SK-N-MC (cell line): ENCODE measurements at regions not wholly inside any gene's neighbourhood (a gene's known extent, or its start where the extent isn't known, plus 50 kb on each side); places are given as distances from the start of the nearest gene placed in this dataset.
"Not testable (repeated sequence)": the region's sequence is repeated elsewhere in the genome, so short reads cannot be mapped to it uniquely, and the experiment has no call there.

Experiments
- DNase-seq: peaks from one replicate; pipeline ENCODE4 v3.0.0-alpha.2; 2011; ENCODE audit warnings: low read depth, low spot score
- H3K27ac ChIP-seq: fragments of 200-600 bp; sonication (generic); 2 replicates; pipeline ENCODE4 v1.5.1; 2016; ENCODE audit warnings: mixed run types
- H3K36me3 ChIP-seq: fragments of 200-600 bp; sonication (generic); 2 replicates; pipeline ENCODE4 v1.6.1; 2017; ENCODE audit warnings: antibody characterized with exemption, low read length, mixed read lengths; ENCODE audit not compliant: insufficient read depth
- H3K4me3 ChIP-seq: fragments of 200-600 bp; sonication (generic); 2 replicates; pipeline ENCODE4 v1.5.1; 2016
- H3K9ac ChIP-seq: fragments of 200-600 bp; sonication (generic); 2 replicates; pipeline ENCODE4 v1.8.0; 2017; ENCODE audit warnings: mixed run types, mixed read lengths; ENCODE audit not compliant: insufficient read length
- H3K9me3 ChIP-seq: fragments of 200-600 bp; sonication (generic); 2 replicates; pipeline ENCODE4 v1.6.1; 2017; ENCODE audit warnings: low read depth, mild to moderate bottlenecking, antibody characterized with exemption, low read length, moderate library complexity, mixed read lengths
- EZH2 ChIP-seq: fragments of 200-600 bp; sonication (generic); IDR thresholded peaks from one replicate; pipeline ENCODE4 v1.6.1; 2017; ENCODE audit warnings: antibody characterized with exemption
- FOXP2 ChIP-seq: optimal IDR thresholded peaks from 2 replicates; pipeline ENCODE3; 2011; ENCODE audit warnings: mild to moderate bottlenecking, moderate library complexity; ENCODE audit not compliant: insufficient read depth; ENCODE audit errors: extremely low read length, control extremely low read depth
- POLR2AphosphoS5 ChIP-seq: IDR thresholded peaks from 2 replicates; pipeline ENCODE4 v1.6.1; 2012; ENCODE audit warnings: mild to moderate bottlenecking, low read depth, low read length, borderline replicate concordance

DNA sequence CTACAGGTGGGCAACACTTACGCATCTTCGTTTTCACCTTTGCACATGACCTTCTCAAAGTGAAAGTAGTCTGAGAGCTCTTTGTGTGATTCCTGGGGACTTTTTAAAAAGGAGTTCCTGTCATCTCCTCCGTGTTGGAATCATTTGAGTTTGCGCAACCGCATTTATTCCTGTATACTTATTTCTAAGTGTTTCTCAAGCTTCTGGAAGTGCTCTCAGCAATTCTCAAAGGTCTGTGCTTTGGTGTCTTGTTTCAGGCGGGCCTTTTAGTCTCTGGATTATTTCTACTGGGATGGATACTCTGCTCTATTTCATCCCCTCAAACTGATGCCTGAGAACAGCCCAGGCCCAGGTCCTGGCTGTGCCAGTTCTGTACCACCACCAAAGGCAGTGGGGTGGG lies 226.5 kb upstream of the TUT7 start:
- H3K36me3 ChIP-seq = no peaks in the 10 kb centered on the region
- H3K27ac ChIP-seq = no peak overlapping the region
- no peaks in the 10 kb centered on the region for H3K9me3 ChIP-seq
- no peak for DNase-seq
- no peak overlapping the region for H3K4me3 ChIP-seq
- TF ChIP-seq EZH2 = no peak
- no peak for TF ChIP-seq FOXP2
- no peak for TF ChIP-seq POLR2AphosphoS5
- no peak overlapping the region for H3K9ac ChIP-seq

DNA sequence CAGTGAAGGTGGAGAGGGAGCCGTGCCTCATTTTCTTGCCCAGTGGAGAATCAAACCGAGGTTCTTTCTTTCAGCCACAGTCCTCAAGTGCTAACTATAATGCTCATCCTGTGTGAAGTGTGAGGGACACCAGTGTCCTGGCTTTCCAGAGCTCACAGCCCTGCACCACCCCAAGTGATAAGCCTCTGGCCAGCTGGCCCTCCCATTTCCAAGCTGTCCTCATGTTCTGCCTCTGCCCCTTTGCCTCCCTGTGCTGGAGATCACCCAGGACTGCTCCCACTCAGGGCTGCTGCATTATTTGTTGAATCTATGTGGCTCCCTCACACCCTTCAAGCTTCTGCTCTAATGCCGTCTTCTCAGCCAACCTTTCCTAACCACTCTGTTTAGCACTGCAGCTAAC lies 224.5 kb upstream of the TUT7 start:
- no peak overlapping the region for H3K9ac ChIP-seq
- H3K27ac ChIP-seq = no peak overlapping the region
- no peak overlapping the region for H3K4me3 ChIP-seq
- H3K36me3 ChIP-seq = no peaks in the 10 kb centered on the region
- 0 out of 2 replicates have a peak, but pooled peaks cover 3% of the 10 kb centered on the region for H3K9me3 ChIP-seq
- no peak for DNase-seq
- no peak for TF ChIP-seq FOXP2
- no peak for TF ChIP-seq EZH2
- TF ChIP-seq POLR2AphosphoS5 = no peak

DNA sequence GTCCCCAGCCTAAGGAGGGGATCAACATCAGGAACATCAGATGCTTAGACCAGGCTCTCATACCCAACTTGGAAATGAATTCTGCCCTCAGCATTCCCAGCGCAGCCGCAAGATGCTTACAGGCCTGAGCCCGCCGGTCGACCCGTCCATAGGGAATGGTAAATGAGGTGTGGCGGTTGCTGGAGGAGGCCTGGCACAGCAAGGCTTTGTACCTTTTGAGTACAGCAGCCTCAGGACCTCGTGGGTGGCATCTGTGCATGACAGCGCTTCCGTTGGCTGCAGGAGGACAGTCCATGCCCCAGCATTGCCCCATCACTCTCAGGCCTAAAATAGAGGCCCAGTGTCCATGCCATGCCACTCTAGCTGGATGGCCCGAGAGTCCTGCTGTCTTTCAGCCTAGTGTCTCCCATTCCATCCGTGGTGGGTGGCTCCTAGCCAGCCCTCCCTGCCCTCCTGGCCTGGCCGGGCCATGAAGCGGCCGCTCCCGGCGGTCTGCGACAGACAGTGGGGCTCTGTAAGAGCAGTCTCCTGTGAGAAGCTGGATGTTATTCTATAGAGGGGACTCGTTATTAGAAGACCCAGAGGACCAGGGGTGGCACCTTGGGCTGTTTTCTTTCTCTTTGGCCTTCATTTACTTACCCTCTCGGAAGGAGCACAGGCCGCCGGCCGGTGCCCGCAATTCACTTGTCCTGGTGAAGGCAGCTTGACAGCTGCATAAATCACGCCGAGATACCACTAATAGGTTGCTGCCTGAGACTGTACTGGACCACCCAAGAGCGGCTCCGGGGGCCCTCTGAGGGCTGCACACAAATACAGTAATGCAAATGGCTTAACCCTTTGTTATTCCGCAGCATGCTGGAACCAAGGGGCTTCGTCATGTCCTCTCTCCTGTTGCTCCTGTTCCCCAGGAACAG lies 223.5 kb upstream of the TUT7 start:
- H3K27ac ChIP-seq = no peak overlapping the region
- no peak overlapping the region for H3K9ac ChIP-seq
- DNase-seq = no peak
- 0 out of 2 replicates have a peak, but pooled peaks cover 3% of the 10 kb centered on the region for H3K9me3 ChIP-seq
- TF ChIP-seq POLR2AphosphoS5 = no peak
- no peak for TF ChIP-seq FOXP2
- no peak for TF ChIP-seq EZH2
- H3K36me3 ChIP-seq = no peaks in the 10 kb centered on the region
- no peak overlapping the region for H3K4me3 ChIP-seq

DNA sequence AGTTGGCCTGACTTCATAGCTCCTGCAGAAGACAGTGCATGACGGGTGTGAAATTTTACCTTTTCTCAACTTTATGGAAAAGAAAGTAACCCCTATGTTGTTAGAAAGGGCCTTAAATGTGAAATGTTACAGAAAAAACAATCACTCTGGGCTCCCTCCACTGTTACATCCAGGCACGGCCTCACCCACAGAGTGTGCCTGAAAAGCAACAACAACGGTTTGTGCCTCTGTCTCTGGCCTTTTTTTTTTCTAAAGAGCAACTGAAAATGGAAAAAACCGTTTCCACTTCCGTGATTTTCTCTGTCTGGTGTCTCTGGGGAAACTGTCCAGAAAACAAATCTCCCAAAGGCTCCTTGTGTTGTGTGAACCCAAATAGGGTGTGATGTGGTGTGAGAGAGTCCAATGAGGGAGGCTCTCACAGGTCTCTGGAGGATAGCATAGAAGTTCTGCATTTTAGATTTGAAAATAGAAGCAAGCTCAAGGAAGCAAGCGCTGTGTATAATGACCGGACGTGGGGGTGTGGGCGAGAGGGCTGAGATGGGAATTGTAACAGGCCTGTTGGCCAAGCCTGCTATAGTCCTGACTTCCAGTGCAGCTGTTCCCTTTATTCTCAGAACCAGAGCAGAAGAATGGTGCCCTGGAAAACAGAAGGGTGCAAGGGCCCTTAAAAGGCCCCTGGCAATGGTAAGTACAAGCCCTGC lies 221.8 kb upstream of the TUT7 start:
- Histone ChIP-seq H3K4me3 (no peak overlapping the region), H3K9me3 (0 out of 2 replicates have a peak, but pooled peaks cover 3% of the 10 kb centered on the region), H3K36me3 (no peaks in the 10 kb centered on the region), H3K9ac (no peak overlapping the region), H3K27ac (no peak overlapping the region)
- TF ChIP-seq EZH2 = no peak
- TF ChIP-seq FOXP2 = no peak
- no peak for TF ChIP-seq POLR2AphosphoS5
- DNase-seq = no peak

DNA sequence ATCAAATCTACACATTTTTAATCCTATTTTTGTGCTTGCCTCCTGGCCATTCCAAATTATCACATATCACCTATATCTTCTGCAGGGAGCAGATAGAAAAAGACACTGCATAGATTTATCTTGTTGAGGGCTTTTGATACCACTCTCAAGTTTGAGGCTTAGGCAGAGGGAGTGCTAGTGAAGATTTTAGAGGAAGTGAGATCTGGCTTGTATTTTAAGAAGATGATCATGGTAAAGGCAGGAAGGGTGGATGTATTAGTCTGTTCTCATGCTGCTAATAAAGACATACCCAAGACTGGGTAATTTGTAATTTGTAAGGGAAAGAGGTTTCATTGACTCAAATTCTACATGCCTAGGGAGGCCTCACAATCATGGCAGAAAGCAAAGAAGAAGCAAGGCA lies 220.9 kb upstream of the TUT7 start:
- TF ChIP-seq FOXP2 (no peak), POLR2AphosphoS5 (no peak), EZH2 (no peak)
- H3K36me3 ChIP-seq = no peaks in the 10 kb centered on the region
- no peak overlapping the region for H3K27ac ChIP-seq
- H3K9me3 ChIP-seq = 0 out of 2 replicates have a peak, but pooled peaks cover 3% of the 10 kb centered on the region
- H3K4me3 ChIP-seq = no peak overlapping the region
- no peak overlapping the region for H3K9ac ChIP-seq
- no peak for DNase-seq

DNA sequence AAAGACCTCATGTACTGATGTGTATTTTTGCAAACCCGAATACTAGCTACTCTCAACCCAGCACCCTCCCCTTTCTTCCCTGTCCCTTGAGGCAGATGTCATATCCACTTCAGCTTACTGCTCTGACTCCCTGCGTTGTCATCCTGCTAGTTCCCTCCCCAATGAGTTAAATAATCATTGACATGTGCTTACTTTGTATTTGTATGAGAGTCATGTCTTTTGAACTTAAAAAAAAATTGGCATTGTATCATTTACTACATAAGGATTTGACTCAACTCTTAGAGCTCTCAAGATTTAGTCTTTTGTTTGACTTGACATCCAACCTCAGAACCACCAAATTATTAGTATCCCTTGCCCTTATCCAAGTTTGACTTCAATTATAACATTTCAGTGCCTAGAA lies 219.7 kb upstream of the TUT7 start:
- H3K36me3 ChIP-seq = no peaks in the 10 kb centered on the region
- no peak overlapping the region for H3K4me3 ChIP-seq
- H3K9me3 ChIP-seq = 0 out of 2 replicates have a peak, but pooled peaks cover 3% of the 10 kb centered on the region
- H3K27ac ChIP-seq = no peak overlapping the region
- no peak overlapping the region for H3K9ac ChIP-seq
- no peak for DNase-seq
- no peak for TF ChIP-seq POLR2AphosphoS5
- no peak for TF ChIP-seq FOXP2
- no peak for TF ChIP-seq EZH2

DNA sequence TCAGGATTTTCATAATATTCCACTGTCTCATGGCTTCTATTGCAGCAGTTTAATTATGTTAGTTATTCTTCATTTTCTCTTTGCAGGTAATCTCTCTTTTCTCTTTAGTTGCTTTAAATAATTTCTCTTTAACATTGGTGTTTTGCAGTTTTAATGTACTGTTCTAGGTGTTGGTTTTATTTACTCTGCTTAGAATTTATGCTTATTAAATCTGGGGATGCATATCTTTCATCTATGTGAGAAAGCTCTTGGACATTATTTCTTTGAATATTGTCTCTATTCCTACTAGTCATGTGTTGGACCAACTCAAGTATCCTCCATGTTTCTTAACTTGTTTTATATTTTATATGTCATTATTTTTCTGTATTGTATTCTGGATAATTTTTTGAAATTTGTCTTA lies 218.7 kb upstream of the TUT7 start:
- H3K36me3 ChIP-seq = no peaks in the 10 kb centered on the region
- no peak overlapping the region for H3K4me3 ChIP-seq
- no peak for DNase-seq
- TF ChIP-seq EZH2 = no peak
- TF ChIP-seq FOXP2 = no peak
- no peak for TF ChIP-seq POLR2AphosphoS5
- 0 out of 2 replicates have a peak, but pooled peaks cover 3% of the 10 kb centered on the region for H3K9me3 ChIP-seq
- no peak overlapping the region for H3K9ac ChIP-seq
- no peak overlapping the region for H3K27ac ChIP-seq

DNA sequence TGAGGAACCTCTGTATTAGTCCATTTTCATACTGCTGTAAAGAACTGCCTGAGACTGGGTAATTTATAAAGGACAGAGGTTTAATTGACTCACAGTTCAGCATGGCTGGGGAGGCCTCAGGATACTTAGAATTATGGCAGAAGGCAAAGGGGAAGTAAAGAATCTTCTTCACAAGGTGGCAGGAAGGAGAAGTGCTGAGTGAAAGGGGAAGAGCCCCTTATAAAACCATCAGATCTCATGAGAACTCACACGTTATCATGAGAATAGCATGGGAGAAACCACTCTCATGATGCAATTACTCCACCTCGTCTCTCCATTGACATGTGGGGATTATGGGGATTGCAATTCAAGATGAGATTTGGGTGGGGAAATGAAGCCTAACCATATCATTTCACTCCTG lies 211.4 kb upstream of the TUT7 start:
- H3K9me3 ChIP-seq, H3K9ac ChIP-seq, H3K4me3 ChIP-seq, DNase-seq, H3K36me3 ChIP-seq, H3K27ac ChIP-seq: not testable (repeated sequence)
